Activated CD8-positive, alpha-beta T cell treated with anti-CD3 and anti-CD28 coated beads for 36 hours (primary cell): ENCODE measurements at regions not wholly inside any gene's neighbourhood (a gene's known extent, or its start where the extent isn't known, plus 50 kb on each side); places are given as distances from the start of the nearest gene placed in this dataset.
A peak's percentile ranks its signal among the peaks of the same experiment; 100 is the strongest.

ENCODE experiments used
- ATAC-seq: fragments of 200-7000 bp; cut with Tn5 transposase; one replicate; pipeline ENCODE4 v1.10.0; 2021; ENCODE audit warnings: mild to moderate bottlenecking, moderate library complexity
- CTCF ChIA-PET: fragments of 350-600 bp; sonication (Branson Sonifier 250); formaldehyde crosslinking; loops from one replicate; lab custom pipeline; 2021; ENCODE audit warnings: antibody characterized with exemption; lab: Charles Lee
- POLR2A ChIA-PET: fragments of 350-600 bp; sonication (Branson Sonifier 250); formaldehyde crosslinking; loops from one replicate; lab custom pipeline; 2021; ENCODE audit warnings: antibody characterized with exemption; lab: Charles Lee
- DNase-seq: peaks from one replicate; pipeline ENCODE4 v3.0.0-alpha.2; 2020
- H3K27ac Mint-ChIP-seq: one replicate; pipeline ENCODE4 v1.8.0; 2021; ENCODE audit warnings: mild to moderate bottlenecking, mixed read lengths
- H3K27me3 Mint-ChIP-seq: one replicate; pipeline ENCODE4 v1.8.0; 2021; ENCODE audit warnings: mixed read lengths
- H3K36me3 Mint-ChIP-seq: one replicate; pipeline ENCODE4 v1.8.0; 2021; ENCODE audit warnings: low read depth, mixed read lengths
- H3K4me1 Mint-ChIP-seq: one replicate; pipeline ENCODE4 v1.8.0; 2021; ENCODE audit warnings: low read depth, mixed read lengths
- H3K4me3 Mint-ChIP-seq: one replicate; pipeline ENCODE4 v1.8.0; 2021; ENCODE audit warnings: mild to moderate bottlenecking, moderate library complexity, mixed read lengths
- H3K9me3 Mint-ChIP-seq: one replicate; pipeline ENCODE4 v1.8.0; 2021; ENCODE audit warnings: mixed read lengths
- CTCF ChIP-seq: fragments of 200-600 bp; IDR thresholded peaks from one replicate; pipeline ENCODE4 v1.8.0; 2022; ENCODE audit warnings: antibody characterized with exemption, mild to moderate bottlenecking
- intact Hi-C: fragments of 100-400 bp; cut with micrococcal nuclease; formaldehyde crosslinking; loops from one replicate; pipeline ENCODE4 v1.10.0; 2022

GRCh38 chr2:204024906-204025475 is 88.4 kb downstream of the ICOS start:
- Mint-ChIP-seq H3K4me1 (peaks cover 31% of the 10 kb centered on the region), H3K4me3 (no peak overlapping the region), H3K36me3 (no peaks in the 10 kb centered on the region), H3K9me3 (no peaks in the 10 kb centered on the region), H3K27ac (no peak overlapping the region), H3K27me3 (no peaks in the 10 kb centered on the region)
- intact Hi-C loops, result loop anchor here (5.0 kb wide), 1 partner anchor 82 kb away; no protein-coding TSS in a partner anchor
- no peak for ATAC-seq
- ChIA-PET CTCF (interaction anchor here (0.8 to 3.5 kb wide), 13 partner anchors 11 to 153 kb away, joined by 3 to 18 read pairs (median 4); no protein-coding TSS in a partner anchor), POLR2A (interaction anchor here (1.0 kb wide), 1 partner anchor 67 kb away, joined by 3 read pairs; no protein-coding TSS in a partner anchor)
- DNase-seq, result no peak
- TF ChIP-seq CTCF, result peak; percentile 5

GRCh38 chr2:204026294-204026693 is 89.7 kb downstream of the ICOS start:
- peak overlapping the region; percentile 72 for H3K27ac Mint-ChIP-seq
- H3K27me3 Mint-ChIP-seq, result no peaks in the 10 kb centered on the region
- intact Hi-C loops, result no loop called here
- CTCF ChIA-PET, result interaction anchor here (0.9 to 3.5 kb wide), 5 partner anchors 25 to 152 kb away, joined by 3 to 18 read pairs (median 4); no protein-coding TSS in a partner anchor
- DNase-seq, result no peak
- H3K36me3 Mint-ChIP-seq, result no peaks in the 10 kb centered on the region
- H3K9me3 Mint-ChIP-seq, result no peaks in the 10 kb centered on the region
- ATAC-seq, result no peak
- no peak for TF ChIP-seq CTCF
- peaks cover 28% of the 10 kb centered on the region for H3K4me1 Mint-ChIP-seq
- no peak overlapping the region for H3K4me3 Mint-ChIP-seq
- POLR2A ChIA-PET, result interaction anchor here (0.7 to 1.1 kb wide), 2 partner anchors 27 to 73 kb away, joined by 3 read pairs; no protein-coding TSS in a partner anchor

- ChIA-PET CTCF (interaction anchor here (1.0 to 1.8 kb wide), 2 partner anchors 92 to 151 kb away, joined by 3 to 6 read pairs; no protein-coding TSS in a partner anchor), POLR2A (interaction anchor here (0.7 to 1.1 kb wide), 2 partner anchors 27 to 74 kb away, joined by 3 read pairs; no protein-coding TSS in a partner anchor)
- no peak for TF ChIP-seq CTCF
- peak; percentile 55 for DNase-seq
- Mint-ChIP-seq H3K4me3 (no peak overlapping the region), H3K27me3 (no peaks in the 10 kb centered on the region), H3K9me3 (no peaks in the 10 kb centered on the region), H3K4me1 (peaks cover 24% of the 10 kb centered on the region), H3K36me3 (no peaks in the 10 kb centered on the region), H3K27ac (peak overlapping the region; percentile 72)
- ATAC-seq, result peak; percentile 87
- intact Hi-C loops, result no loop called here
These were observed 90.5 kb downstream of the ICOS start for GRCh38 chr2:204027091-204027490.

- H3K27ac Mint-ChIP-seq, result no peak overlapping the region
- intact Hi-C loops, result no loop called here
- ATAC-seq (no peak), DNase-seq (no peak)
- no peaks in the 10 kb centered on the region for H3K9me3 Mint-ChIP-seq
- H3K36me3 Mint-ChIP-seq, result no peaks in the 10 kb centered on the region
- no peaks in the 10 kb centered on the region for H3K27me3 Mint-ChIP-seq
- H3K4me3 Mint-ChIP-seq, result no peak overlapping the region
- POLR2A ChIA-PET, result no interaction called here
- TF ChIP-seq CTCF, result no peak
- H3K4me1 Mint-ChIP-seq, result peaks cover 11% of the 10 kb centered on the region
- CTCF ChIA-PET, result no interaction called here
These were observed 93.8 kb downstream of the ICOS start for GRCh38 chr2:204030322-204030721.

- Mint-ChIP-seq H3K27me3 (no peaks in the 10 kb centered on the region), H3K4me3 (no peak overlapping the region), H3K4me1 (peaks cover 11% of the 10 kb centered on the region), H3K36me3 (no peaks in the 10 kb centered on the region), H3K9me3 (no peaks in the 10 kb centered on the region), H3K27ac (no peak overlapping the region)
- no peak for TF ChIP-seq CTCF
- DNase-seq, result no peak
- CTCF ChIA-PET, result interaction anchor here (1.5 kb wide), 1 partner anchor 16 kb away, joined by 4 read pairs; no protein-coding TSS in a partner anchor
- POLR2A ChIA-PET, result no interaction called here
- ATAC-seq, result no peak
- intact Hi-C loops, result no loop called here
These were observed 94.5 kb downstream of the ICOS start for GRCh38 chr2:204031056-204031455.
